NCI-H2029 treated with DMSO at 0.1 percent for 48 hours (cell line): ENCODE measurements at regions not wholly inside any gene's neighbourhood (a gene's known extent, or its start where the extent isn't known, plus 50 kb on each side); places are given as distances from the start of the nearest gene placed in this dataset.

ENCODE experiments used
- DNase-seq: peaks from one replicate; lab custom pipeline; 2025; lab: John Stamatoyannopoulos, UW

DNA sequence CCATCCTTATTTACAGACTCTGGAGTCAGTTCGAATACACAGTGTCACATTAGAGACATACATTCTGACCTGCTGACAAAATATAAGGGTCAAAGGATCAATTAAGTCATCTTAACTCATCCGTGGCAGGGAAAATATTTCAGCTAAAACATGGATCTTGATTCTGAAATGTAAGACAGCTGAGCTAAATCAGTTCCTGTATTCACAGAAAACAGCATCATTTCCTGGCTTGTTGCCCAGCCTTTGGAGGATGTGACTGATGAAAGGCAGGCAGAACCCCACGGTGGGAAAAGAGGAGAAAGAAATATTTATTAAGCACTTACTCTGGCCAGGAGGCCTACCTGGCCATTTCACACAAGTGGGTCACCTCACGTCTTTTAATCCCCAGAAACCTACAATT, 101.9 kb downstream of the GAS2L3 start:
- DNase-seq, result peak; percentile 37

DNA sequence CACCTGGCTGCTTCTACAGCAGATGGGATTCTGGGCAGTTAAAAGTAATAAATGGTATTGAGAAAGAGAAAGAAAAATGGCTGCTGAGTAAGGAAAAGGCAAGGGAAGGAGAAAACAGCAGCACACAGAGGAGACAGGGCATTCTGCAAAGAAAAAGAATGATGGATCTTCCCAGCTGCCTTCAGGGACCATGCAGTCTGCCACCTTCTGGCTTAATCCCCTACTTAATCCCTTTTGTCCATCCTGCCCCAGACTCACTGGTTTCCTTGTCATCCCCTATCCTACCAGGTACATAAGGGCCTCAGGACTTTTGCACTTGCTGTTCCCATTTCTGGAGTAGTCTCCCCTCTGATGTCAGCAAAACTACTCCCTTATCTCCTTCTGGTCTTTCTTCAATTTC, 107.6 kb downstream of the GAS2L3 start:
- no peak for DNase-seq

- no peak for DNase-seq
Measured at GRCh38 chr12:100682178-100682577, 108.7 kb downstream of the GAS2L3 start.

DNA sequence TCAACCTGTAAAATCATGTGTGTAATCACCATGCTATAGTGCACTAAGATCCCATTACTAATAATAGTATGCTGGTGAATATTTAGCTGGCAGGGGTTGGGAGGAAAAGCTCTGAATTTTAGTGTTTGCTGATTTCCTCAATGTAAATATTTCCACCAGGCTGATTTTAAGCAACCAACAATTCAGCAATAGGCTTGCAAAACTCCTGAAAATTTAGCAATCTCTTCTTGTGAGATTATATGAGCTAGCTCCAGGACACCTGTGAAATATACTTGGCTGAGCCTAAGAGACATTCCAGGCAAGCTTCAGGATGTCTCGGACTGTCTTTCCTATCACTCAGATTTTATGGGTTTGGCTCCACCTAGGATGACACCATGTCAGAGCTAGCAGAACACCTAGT, 106.9 kb upstream of the ANO4 start:
- no peak for DNase-seq

DNA sequence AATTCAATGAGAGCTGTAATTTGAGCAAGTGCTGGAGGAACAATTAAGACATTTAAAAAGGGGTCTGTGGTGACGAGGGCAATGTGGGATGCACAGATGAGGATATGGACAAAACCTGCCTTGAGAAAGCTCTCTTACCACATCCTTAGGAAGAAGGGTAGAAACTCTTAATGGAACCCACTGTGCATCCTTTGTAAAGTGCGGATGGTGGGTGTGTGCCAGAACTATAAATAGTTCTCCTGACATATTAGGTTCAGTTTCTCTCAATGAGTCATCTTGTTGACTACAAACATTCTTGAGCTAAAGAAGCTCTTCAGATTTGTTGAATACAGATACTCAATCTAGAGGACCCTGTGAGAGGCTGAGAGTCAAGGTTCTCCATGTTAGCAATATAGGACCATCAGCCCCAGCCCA, 106.1 kb upstream of the ANO4 start:
- peak; percentile 55 for DNase-seq

- no peak for DNase-seq
Measured at GRCh38 chr12:100692502-100692901, 102.1 kb upstream of the ANO4 start.

- DNase-seq, result no peak
Measured at GRCh38 chr12:100698518-100698917, 96.1 kb upstream of the ANO4 start.

- no peak for DNase-seq
Measured at GRCh38 chr12:100699209-100699608, 95.4 kb upstream of the ANO4 start.

- no peak for DNase-seq
Measured at GRCh38 chr12:100703337-100703736, 91.2 kb upstream of the ANO4 start.

DNA sequence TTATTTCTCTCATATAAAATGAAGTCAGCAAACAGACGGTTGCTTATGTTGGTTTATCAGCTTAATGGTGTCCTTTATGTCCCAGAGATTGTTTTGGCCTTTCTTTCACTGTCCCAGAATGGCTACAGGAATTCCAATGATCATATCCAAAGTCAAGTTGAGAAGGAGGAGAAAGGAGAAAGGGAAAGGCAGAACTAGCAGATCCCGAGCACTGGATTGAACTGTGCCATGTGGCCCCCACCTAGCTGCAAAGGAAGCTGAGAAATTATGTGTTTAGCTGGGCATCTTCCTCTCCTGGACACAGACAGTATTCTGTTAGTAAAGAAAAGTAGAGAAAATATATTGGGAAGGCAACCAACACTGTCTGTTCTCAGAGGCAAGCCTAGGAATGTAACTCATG, 90.7 kb upstream of the ANO4 start:
- no peak for DNase-seq

- peak; percentile 46 for DNase-seq
Measured at GRCh38 chr12:100706033-100706432, 88.5 kb upstream of the ANO4 start.

- no peak for DNase-seq
Measured at GRCh38 chr12:100708591-100708990, 86.0 kb upstream of the ANO4 start.

DNA sequence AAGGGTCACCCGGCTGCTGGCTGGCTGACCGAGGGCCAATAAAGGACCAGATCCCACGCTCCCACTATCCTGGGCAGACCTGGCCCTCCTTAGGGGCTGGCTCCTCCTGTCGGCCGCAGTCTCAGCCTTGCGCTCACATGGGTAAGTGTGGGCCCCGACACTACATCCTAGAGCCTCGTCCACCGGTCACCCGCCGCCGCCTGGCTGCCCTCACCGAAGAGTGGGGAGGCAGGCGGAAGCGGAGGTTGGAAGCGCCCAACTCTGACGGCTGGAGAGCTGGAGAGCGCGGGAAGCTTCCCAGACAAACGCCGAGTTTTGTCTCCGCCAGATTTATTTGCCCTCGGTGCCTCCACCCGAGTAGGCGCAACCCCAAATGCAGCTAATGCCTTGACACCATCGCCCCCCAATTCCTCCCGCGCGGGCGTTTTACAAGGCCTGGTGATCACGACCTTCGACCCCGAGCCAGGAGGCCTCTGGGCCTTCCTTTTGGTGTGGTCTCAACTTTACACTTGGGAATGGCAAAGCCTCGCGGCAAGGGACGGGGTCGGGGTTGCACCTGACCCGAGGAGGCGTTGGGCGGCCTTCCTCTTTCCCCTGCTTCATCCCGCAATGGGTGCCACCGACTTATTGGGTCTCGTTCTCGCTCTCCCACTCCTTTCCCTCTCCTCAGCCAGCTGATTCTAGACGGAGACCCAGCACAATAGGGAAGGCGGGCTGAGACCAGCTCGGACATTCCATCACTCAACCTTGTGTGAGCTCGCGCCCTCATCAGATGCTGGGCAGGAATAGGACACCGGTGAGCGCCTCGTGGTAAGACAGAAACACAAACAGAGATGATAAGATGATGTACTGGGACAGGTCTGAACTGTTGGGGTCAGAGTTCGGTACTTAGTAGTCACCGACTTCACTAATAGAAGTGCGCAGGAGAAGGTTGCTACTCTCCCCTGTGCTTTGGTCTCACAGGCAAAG, 78.3 kb upstream of the ANO4 start:
- DNase-seq, result no peak

- no peak for DNase-seq
Measured at GRCh38 chr12:100716945-100717732, 77.4 kb upstream of the ANO4 start.

DNA sequence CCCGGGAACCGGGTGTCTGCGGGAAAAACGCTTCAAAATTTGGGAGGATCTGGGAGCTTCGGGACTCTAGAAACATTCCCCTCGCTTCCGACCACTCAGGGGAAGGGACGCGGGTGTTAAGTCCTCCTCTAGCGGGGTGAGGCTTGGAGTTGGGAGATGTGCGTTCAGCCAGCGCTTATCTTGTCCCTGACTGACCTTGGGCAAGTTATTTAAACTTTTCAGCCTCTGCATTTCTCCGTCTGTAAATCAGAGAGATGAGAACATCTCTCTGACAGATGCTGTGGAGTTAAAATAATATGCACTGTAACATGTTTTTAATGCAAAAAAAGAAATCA, 76.9 kb upstream of the ANO4 start:
- no peak for DNase-seq

GRCh38 chr12:100718187-100718586, 76.4 kb upstream of the ANO4 start:
- DNase-seq, result no peak

GRCh38 chr12:100720016-100720654, 74.4 kb upstream of the ANO4 start:
- DNase-seq, result no peak

DNA sequence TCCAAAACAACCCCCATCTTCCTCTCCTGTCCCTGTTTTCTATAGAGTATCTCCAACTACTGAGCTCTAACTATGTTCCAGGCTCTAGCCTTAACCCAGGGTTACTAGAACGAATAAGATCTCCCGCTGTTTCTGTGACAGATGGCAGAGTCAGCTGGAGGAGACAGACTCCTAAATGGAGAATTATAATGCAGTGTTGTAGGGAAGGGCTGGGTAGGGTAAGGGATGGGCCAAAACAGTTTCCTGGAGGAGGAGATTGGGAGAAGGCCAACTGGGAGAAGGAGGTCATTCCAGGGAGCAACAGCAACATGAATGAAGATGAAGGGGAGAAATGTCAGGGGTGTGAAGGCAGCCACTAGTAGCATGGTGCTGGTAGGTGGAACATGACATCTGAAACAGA, 73.4 kb upstream of the ANO4 start:
- DNase-seq, result no peak

GRCh38 chr12:100724071-100724470, 70.5 kb upstream of the ANO4 start:
- no peak for DNase-seq

GRCh38 chr12:100733817-100734593, 60.6 kb upstream of the ANO4 start:
- peak; percentile 16 for DNase-seq

DNA sequence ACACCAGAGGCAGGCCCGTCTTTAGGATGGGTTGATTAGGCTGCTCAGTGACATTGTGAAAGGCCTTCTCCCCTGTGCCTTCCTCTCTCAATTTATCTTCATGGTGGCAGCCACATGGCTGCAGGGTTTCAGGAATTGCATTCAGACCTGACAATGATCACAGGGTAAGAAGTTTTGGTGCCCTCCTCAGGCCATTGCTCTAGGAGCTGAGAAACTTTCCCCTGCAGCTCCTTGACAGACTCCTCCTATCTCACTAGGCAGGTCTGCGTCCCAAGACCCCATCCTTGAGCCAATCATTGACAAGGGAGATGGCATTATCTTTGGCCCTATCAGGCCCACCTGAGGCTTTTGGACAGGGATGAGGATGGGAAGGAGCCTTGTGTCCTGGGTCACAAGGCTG, 57.4 kb upstream of the ANO4 start:
- no peak for DNase-seq

DNA sequence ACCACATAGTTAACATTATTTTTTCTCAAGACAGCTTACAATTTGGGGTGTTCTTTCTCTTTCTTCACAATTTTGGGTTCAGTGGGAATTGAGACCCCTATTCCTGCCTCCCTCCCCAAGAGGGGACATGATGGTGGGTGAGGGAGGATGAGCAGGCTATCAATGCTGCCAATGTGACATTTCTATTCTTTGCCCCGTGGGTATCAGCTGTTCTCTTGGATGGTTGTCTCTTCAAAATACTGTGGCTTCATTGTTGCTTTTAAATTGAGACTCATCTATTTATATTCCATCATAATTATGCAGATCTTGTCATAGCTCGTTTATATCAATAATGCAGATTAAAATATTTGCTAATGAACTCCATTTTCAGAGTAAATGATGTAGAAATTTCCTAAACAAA, 56.5 kb upstream of the ANO4 start:
- DNase-seq, result no peak
